ENCODE measurements at regions not wholly inside any gene's neighbourhood (a gene's known extent, or its start where the extent isn't known, plus 50 kb on each side); places are given as distances from the start of the nearest gene placed in this dataset.

DNA sequence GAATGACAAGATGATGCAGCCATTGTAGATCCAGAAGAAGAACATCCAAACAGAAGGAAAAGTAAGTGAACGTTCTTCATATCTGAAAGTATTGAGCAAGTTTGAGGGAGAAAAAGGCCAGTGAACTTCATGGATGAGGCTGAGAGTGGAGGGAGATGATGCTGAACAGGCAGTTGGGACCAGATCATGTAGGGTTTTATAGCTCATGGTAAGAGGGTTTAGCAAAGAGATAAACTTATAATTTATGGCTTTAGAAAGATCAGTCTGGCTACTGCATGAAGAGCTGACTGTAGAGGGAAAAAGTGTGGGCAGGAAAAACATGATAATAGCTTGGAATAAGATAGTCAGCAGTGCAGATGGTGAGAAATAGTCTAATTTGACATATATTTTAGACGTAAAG, 192.6 kb upstream of the LPP start:
- TF ChIP-seq CTCF (IDR thresholded peaks at IDR 0.05): no peak
- TF ChIP-seq POLR2A (IDR thresholded peaks at IDR 0.05): no peak

All from Peyer's patch (tissue), 4 donors.